ENCODE measurements at regions not wholly inside any gene's neighbourhood (a gene's known extent, or its start where the extent isn't known, plus 50 kb on each side); places are given as distances from the start of the nearest gene placed in this dataset.

- no peaks in the 10 kb centered on the region for H3K4me1 Mint-ChIP-seq
- no peak overlapping the region for H3K4me3 Mint-ChIP-seq
These were observed 923.6 kb downstream of the GATA3 start for GRCh38 chr10:8978100-8978499.

GRCh38 chr10:8979976-8980375 lies 925.5 kb downstream of the GATA3 start:
- DNase-seq (ENCODE audit: low spot score in 2 of 2) (no peak), ATAC-seq (no peak)
- H3K27ac Mint-ChIP-seq = no peak overlapping the region
- H3K36me3 Mint-ChIP-seq = no peaks in the 10 kb centered on the region
- no peaks in the 10 kb centered on the region for H3K9me3 Mint-ChIP-seq
- H3K4me1 Mint-ChIP-seq = no peaks in the 10 kb centered on the region
- no peak overlapping the region for H3K4me3 Mint-ChIP-seq

More at GRCh38 chr10:8978100-8978499, 923.6 kb downstream of the GATA3 start:
- no peak for ATAC-seq
- DNase-seq (ENCODE audit: low spot score in 2 of 2) = no peak
- Mint-ChIP-seq H3K27ac (no peak overlapping the region), H3K9me3 (no peaks in the 10 kb centered on the region), H3K36me3 (no peaks in the 10 kb centered on the region)

DNA sequence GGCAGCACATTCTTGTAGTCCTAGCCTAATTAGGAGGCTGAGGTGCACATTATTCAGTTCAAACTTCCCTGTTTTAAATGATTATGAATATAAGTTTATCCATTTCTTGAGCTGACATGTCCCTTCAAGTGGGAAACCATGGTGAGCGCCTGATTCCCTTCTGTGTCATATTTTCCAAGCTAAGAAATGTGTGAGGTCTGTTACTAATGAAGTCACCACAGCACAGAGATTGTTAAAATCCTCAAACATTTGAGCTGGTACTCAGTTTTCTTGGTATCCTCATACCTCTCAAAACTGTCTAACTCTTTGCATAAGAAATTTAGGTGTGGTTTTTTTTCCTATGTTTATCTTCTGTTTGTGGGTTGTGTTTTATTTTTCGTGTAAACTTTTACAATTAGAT lies 926.8 kb downstream of the GATA3 start:
- Mint-ChIP-seq H3K4me1 (no peaks in the 10 kb centered on the region), H3K36me3 (no peaks in the 10 kb centered on the region), H3K9me3 (no peaks in the 10 kb centered on the region), H3K4me3 (no peak overlapping the region), H3K27ac (no peak overlapping the region)
- no peak for DNase-seq (ENCODE audit: low spot score in 2 of 2)
- no peak for ATAC-seq

DNA sequence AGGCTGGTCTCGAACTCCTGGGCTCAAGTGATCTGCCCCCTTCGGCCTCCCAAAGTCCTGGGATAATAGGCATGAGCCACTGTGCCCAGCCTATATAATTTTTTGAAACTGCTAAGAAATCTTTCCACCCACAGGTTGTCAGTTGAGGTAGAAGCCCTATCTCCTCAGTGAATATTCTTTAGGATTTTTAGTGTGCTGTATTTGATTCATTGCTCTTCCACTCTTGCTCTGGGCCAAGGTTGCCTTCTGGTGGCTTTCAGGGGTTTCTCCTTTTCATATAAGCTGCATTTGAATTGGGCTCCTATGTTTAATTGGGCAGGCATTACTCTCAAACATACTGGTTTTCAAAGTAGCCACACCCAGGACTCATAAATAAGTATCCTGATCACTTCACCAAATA lies 931.2 kb downstream of the GATA3 start:
- no peak overlapping the region for H3K27ac Mint-ChIP-seq
- no peak for ATAC-seq
- H3K4me3 Mint-ChIP-seq = no peak overlapping the region
- DNase-seq (ENCODE audit: low spot score in 2 of 2) = no peak
- H3K4me1 Mint-ChIP-seq = no peaks in the 10 kb centered on the region
- no peaks in the 10 kb centered on the region for H3K36me3 Mint-ChIP-seq
- no peaks in the 10 kb centered on the region for H3K9me3 Mint-ChIP-seq

DNA sequence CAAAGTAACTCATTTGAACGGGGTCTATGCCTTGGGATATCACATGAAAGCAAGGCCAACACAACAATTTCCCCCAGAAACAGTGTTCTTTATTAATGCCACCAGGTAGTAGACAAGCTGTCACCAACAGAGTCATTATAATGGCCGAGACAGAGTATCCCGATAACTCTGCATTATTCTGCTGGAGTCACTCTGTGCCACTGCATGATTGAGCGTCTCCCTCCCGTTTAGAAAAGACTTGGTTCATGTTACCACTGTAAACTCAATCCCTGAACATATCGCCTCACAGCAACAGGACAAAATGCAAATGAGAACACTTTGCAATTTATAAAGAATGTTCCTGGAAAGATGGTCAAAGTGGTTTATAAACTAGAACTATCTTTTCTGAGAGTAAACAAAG lies 932.5 kb downstream of the GATA3 start:
- DNase-seq (ENCODE audit: low spot score in 2 of 2) (no peak), ATAC-seq (no peak)
- no peak overlapping the region for H3K27ac Mint-ChIP-seq
- H3K4me1 Mint-ChIP-seq = no peaks in the 10 kb centered on the region
- no peaks in the 10 kb centered on the region for H3K36me3 Mint-ChIP-seq
- H3K4me3 Mint-ChIP-seq = no peak overlapping the region
- H3K9me3 Mint-ChIP-seq = no peaks in the 10 kb centered on the region

- H3K27ac Mint-ChIP-seq = no peak overlapping the region
- ATAC-seq (no peak), DNase-seq (ENCODE audit: low spot score in 2 of 2) (no peak)
- no peaks in the 10 kb centered on the region for H3K9me3 Mint-ChIP-seq
- no peaks in the 10 kb centered on the region for H3K36me3 Mint-ChIP-seq
- H3K4me3 Mint-ChIP-seq = no peak overlapping the region
- H3K4me1 Mint-ChIP-seq = no peaks in the 10 kb centered on the region
These were observed 933.2 kb downstream of the GATA3 start for GRCh38 chr10:8987712-8988111.

- Mint-ChIP-seq H3K9me3 (no peaks in the 10 kb centered on the region), H3K27ac (no peak overlapping the region), H3K4me1 (no peaks in the 10 kb centered on the region), H3K4me3 (no peak overlapping the region), H3K36me3 (no peaks in the 10 kb centered on the region)
- ATAC-seq (no peak), DNase-seq (ENCODE audit: low spot score in 2 of 2) (no peak)
These were observed 935.9 kb downstream of the GATA3 start for GRCh38 chr10:8990280-8990987.

GRCh38 chr10:8992009-8992408 lies 937.5 kb downstream of the GATA3 start:
- H3K36me3 Mint-ChIP-seq = no peaks in the 10 kb centered on the region
- no peak for DNase-seq (ENCODE audit: low spot score in 2 of 2)
- H3K4me3 Mint-ChIP-seq = no peak overlapping the region
- H3K27ac Mint-ChIP-seq = no peak overlapping the region
- no peaks in the 10 kb centered on the region for H3K4me1 Mint-ChIP-seq
- H3K9me3 Mint-ChIP-seq = no peaks in the 10 kb centered on the region
- ATAC-seq = no peak

- no peak for ATAC-seq
These were observed 939.4 kb downstream of the GATA3 start for GRCh38 chr10:8993864-8994263.

GRCh38 chr10:8998751-8999150 lies 944.3 kb downstream of the GATA3 start:
- no peak overlapping the region for H3K27ac Mint-ChIP-seq
- H3K4me3 Mint-ChIP-seq = no peak overlapping the region
- H3K4me1 Mint-ChIP-seq = no peaks in the 10 kb centered on the region
- H3K9me3 Mint-ChIP-seq = no peaks in the 10 kb centered on the region
- H3K36me3 Mint-ChIP-seq = no peaks in the 10 kb centered on the region
- no peak for DNase-seq (ENCODE audit: low spot score in 2 of 2)
- no peak for ATAC-seq

More at GRCh38 chr10:8993864-8994263, 939.4 kb downstream of the GATA3 start:
- Mint-ChIP-seq H3K36me3 (no peaks in the 10 kb centered on the region), H3K27ac (no peak overlapping the region), H3K4me1 (no peaks in the 10 kb centered on the region), H3K4me3 (no peak overlapping the region), H3K9me3 (no peaks in the 10 kb centered on the region)
- DNase-seq (ENCODE audit: low spot score in 2 of 2) = no peak

DNA sequence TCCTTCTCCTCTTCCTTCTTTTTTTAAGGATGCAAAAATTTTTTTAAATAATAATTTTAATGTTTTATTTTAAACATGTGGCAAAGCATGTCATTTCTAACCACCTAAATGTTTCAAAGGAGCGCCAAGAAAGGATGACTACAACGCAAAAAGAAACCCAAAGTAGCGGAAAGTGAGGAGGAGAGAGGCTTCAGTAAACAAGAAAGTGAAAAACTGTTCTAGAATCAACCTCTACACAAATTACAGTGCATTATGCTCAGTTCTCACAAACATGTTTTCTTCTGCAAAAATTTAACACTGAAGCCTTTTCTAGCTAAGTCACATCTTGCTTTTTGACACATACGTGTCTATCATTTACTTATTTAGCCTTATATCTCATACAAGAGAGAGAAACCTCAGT lies 948.6 kb downstream of the GATA3 start:
- DNase-seq (ENCODE audit: low spot score in 2 of 2) (no peak), ATAC-seq (no peak)
- Mint-ChIP-seq H3K4me1 (no peaks in the 10 kb centered on the region), H3K9me3 (no peaks in the 10 kb centered on the region), H3K4me3 (no peak overlapping the region), H3K36me3 (no peaks in the 10 kb centered on the region), H3K27ac (no peak overlapping the region)

DNA sequence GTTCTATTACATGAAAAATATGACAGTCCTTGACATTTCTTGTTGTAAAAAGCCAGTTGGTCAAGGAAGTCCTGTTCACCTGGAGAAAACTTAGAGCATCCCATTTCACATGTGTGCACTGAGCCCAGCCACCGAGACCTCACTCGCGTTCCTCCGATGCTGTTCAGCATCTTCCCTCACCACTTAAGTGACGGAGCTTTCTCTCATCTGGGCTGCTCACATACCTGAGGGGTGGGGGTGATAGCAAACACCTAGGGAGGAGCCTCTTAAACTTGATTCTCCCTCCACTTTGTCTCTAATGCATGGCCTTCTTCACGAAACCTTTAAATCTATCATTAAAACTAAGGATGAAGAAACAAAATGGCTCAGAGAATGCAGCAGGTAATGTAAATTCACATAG lies 950.2 kb downstream of the GATA3 start:
- H3K9me3 Mint-ChIP-seq = no peaks in the 10 kb centered on the region

DNA sequence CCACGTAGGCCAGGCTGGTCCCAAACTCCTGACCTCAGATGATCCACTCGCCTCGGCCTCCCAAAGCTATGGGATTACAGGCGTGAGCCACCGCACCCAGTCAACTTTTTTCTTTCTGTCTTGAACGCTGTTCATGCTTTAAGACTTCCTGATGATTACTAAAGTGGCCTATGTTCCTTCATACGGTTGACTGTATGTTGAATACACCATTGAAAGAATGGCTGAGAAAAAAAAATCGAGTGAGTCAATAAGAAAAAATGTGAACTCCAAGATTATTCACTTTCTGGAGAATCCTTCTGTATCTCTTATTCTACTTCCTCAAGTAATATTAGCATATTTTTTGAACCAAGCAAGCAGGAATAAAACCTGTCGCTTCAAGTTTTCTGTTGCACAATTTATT lies 955.0 kb downstream of the GATA3 start:
- H3K27ac Mint-ChIP-seq = no peak overlapping the region
- H3K4me3 Mint-ChIP-seq = no peak overlapping the region
- no peak for ATAC-seq
- no peaks in the 10 kb centered on the region for H3K9me3 Mint-ChIP-seq
- H3K4me1 Mint-ChIP-seq = no peaks in the 10 kb centered on the region
- DNase-seq (ENCODE audit: low spot score in 2 of 2) = no peak
- H3K36me3 Mint-ChIP-seq = no peaks in the 10 kb centered on the region

More for the DNA sequence above, 950.2 kb downstream of the GATA3 start:
- no peak for DNase-seq (ENCODE audit: low spot score in 2 of 2)
- Mint-ChIP-seq H3K27ac (no peak overlapping the region), H3K4me3 (no peak overlapping the region), H3K4me1 (no peaks in the 10 kb centered on the region), H3K36me3 (no peaks in the 10 kb centered on the region)
- ATAC-seq = no peak

DNA sequence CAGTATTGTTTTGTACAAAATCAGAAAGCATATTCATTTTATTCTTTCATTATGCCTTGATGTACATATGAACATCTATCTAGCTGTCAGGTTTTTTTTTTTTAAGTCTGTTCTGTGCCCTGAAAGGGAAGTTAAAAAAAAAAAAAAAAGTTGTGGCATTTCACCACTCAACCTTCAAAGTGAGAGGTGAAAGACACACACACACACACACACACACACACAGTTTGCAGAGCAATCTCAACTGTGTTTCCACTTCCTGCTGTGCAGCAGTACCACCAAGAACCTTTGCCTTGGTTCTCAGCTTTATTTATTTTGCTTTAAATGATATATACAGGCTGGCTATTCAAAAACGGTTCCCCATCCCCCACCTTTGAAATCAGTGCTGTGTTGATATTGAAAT lies 955.6 kb downstream of the GATA3 start:
- Mint-ChIP-seq H3K36me3 (no peaks in the 10 kb centered on the region), H3K4me1 (no peaks in the 10 kb centered on the region), H3K4me3 (no peak overlapping the region), H3K27ac (no peak overlapping the region), H3K9me3 (no peaks in the 10 kb centered on the region)
- no peak for DNase-seq (ENCODE audit: low spot score in 2 of 2)
- ATAC-seq = peak; percentile 69

GRCh38 chr10:9010931-9011670 lies 956.6 kb downstream of the GATA3 start:
- DNase-seq (ENCODE audit: low spot score in 2 of 2) (no peak), ATAC-seq (no peak)
- H3K27ac Mint-ChIP-seq = no peak overlapping the region
- no peaks in the 10 kb centered on the region for H3K4me1 Mint-ChIP-seq
- H3K36me3 Mint-ChIP-seq = no peaks in the 10 kb centered on the region
- H3K9me3 Mint-ChIP-seq = no peaks in the 10 kb centered on the region
- no peak overlapping the region for H3K4me3 Mint-ChIP-seq

GRCh38 chr10:9012312-9012711 lies 957.8 kb downstream of the GATA3 start:
- no peaks in the 10 kb centered on the region for H3K4me1 Mint-ChIP-seq
- H3K4me3 Mint-ChIP-seq = no peak overlapping the region
- H3K9me3 Mint-ChIP-seq = no peaks in the 10 kb centered on the region
- H3K27ac Mint-ChIP-seq = no peak overlapping the region
- ATAC-seq (no peak), DNase-seq (ENCODE audit: low spot score in 2 of 2) (no peak)
- no peaks in the 10 kb centered on the region for H3K36me3 Mint-ChIP-seq

Data from stimulated activated effector memory CD8-positive, alpha-beta T cell treated with anti-CD3 and anti-CD28 coated beads, Interleukin-12 subunit alpha, Interleukin-12 subunit beta, amount 100 ng/mL, for 72 hours (primary cell).